Esophagus squamous epithelium (tissue), 4 donors: ENCODE measurements at regions not wholly inside any gene's neighbourhood (a gene's known extent, or its start where the extent isn't known, plus 50 kb on each side); places are given as distances from the start of the nearest gene placed in this dataset.

Experiments
- CTCF ChIP-seq, 6 experiments: fragments of 450-650 bp in 4 of 6; fragments of 200-600 bp in 2 of 6; sonication (generic) in 2 of 6; IDR thresholded peaks; one replicate each; pipeline ENCODE4 v1.5.1; 2016 to 2019; ENCODE audit warnings: antibody characterized with exemption in 6 of 6, mild to moderate bottlenecking in 4 of 6, moderate library complexity in 4 of 6
- POLR2A ChIP-seq, 4 donors: fragments of 450-650 bp; IDR thresholded peaks; one replicate each; pipeline ENCODE4 v1.6.1; 2017; ENCODE audit warnings: antibody characterized with exemption in 4 of 4, mild to moderate bottlenecking in 4 of 4, moderate library complexity in 3 of 4

- no peak for TF ChIP-seq POLR2A (IDR thresholded peaks at IDR 0.05)
- no peak for TF ChIP-seq CTCF (IDR thresholded peaks at IDR 0.05)
Measured at GRCh38 chr20:54839224-54839623, 363.8 kb downstream of the DOK5 start.
